HCT116 (cell line): ENCODE measurements at regions not wholly inside any gene's neighbourhood (a gene's known extent, or its start where the extent isn't known, plus 50 kb on each side); places are given as distances from the start of the nearest gene placed in this dataset.

Experiments used
- ATF3 ChIP-seq: IDR thresholded peaks from 2 replicates; pipeline ENCODE4 v1.6.1; 2012
- CBX3 ChIP-seq: IDR thresholded peaks from 2 replicates; pipeline ENCODE4 v1.6.1; 2012; ENCODE audit warnings: low read depth
- CEBPB ChIP-seq: IDR thresholded peaks from 2 replicates; pipeline ENCODE4 v1.6.1; 2012; ENCODE audit warnings: low read depth
- CTCF ChIP-seq, 3 experiments: fragments of 200-600 bp in 1 of 3; sonication (generic) in 1 of 3; IDR thresholded peaks in 2 of 3; conservative IDR thresholded peaks in 1 of 3; 2 replicates each; pipeline ENCODE4 v1.5.1; 2012 to 2017; ENCODE audit warnings: low read depth in 2 of 3, low read length in 2 of 3, antibody characterized with exemption in 1 of 3, borderline replicate concordance in 1 of 3, control low read depth in 1 of 3, mild to moderate bottlenecking in 1 of 3, mixed read lengths in 1 of 3, mixed run types in 1 of 3, moderate library complexity in 1 of 3; ENCODE audit not compliant: insufficient read depth in 1 of 3
- FOSL1 ChIP-seq: IDR thresholded peaks from 2 replicates; pipeline ENCODE4 v1.6.1; 2012; ENCODE audit warnings: low read depth
- MAX ChIP-seq: IDR thresholded peaks from 2 replicates; pipeline ENCODE4 v1.6.1; 2012
- RAD21 ChIP-seq: IDR thresholded peaks from 2 replicates; pipeline ENCODE4 v1.6.1; 2012; ENCODE audit warnings: low read depth, mild to moderate bottlenecking
- REST ChIP-seq: IDR thresholded peaks from 2 replicates; pipeline ENCODE4 v1.6.1; 2012; ENCODE audit warnings: low read depth
- SRF ChIP-seq: IDR thresholded peaks from 2 replicates; pipeline ENCODE4 v1.6.1; 2012; ENCODE audit warnings: low read depth
- TCF7L2 ChIP-seq: IDR thresholded peaks from 2 replicates; pipeline ENCODE4 v1.7.0; 2011; ENCODE audit warnings: borderline replicate concordance, inconsistent platforms; ENCODE audit not compliant: insufficient read depth, insufficient read length; ENCODE audit errors: extremely low read depth
- YY1 ChIP-seq: IDR thresholded peaks from 2 replicates; pipeline ENCODE4 v1.6.1; 2011; ENCODE audit warnings: low read length, low read depth, moderate library complexity, mild to moderate bottlenecking; ENCODE audit not compliant: insufficient replicate concordance; ENCODE audit errors: extremely low read depth
- ZFX ChIP-seq: fragments of 450-650 bp; IDR thresholded peaks from 2 replicates; pipeline ENCODE4 v1.6.1; 2017

GRCh38 chr2:228678110-228678509 is 496.6 kb upstream of the SPHKAP start (continued):
- TF ChIP-seq REST, result no peak
- TF ChIP-seq FOSL1, result no peak
- no peak for TF ChIP-seq CBX3
- no peak for TF ChIP-seq TCF7L2
- no peak for TF ChIP-seq SRF
- no peak for TF ChIP-seq CEBPB
- TF ChIP-seq CTCF (IDR thresholded peaks at IDR 0.05 in 2 of 3, conservative IDR thresholded peaks at IDR 0.05 in 1 of 3; ENCODE audit: borderline replicate concordance in 1 of 3, insufficient read depth in 1 of 3, low read depth in 2 of 3, low read length in 2 of 3), result no peak
- no peak for TF ChIP-seq RAD21
- TF ChIP-seq ATF3, result no peak
- TF ChIP-seq MAX, result no peak
- TF ChIP-seq ZFX, result no peak
- TF ChIP-seq YY1, result no peak
